ENCODE measurements at regions not wholly inside any gene's neighbourhood (a gene's known extent, or its start where the extent isn't known, plus 50 kb on each side); places are given as distances from the start of the nearest gene placed in this dataset.

- DNase-seq = no peak
These were observed 261.7 kb upstream of the IRX3 start for GRCh38 chr16:54548281-54548680.

- DNase-seq = no peak
These were observed 260.5 kb upstream of the IRX3 start for GRCh38 chr16:54547052-54547451.

GRCh38 chr16:54546521-54546920, 259.9 kb upstream of the IRX3 start:
- DNase-seq = no peak

- no peak for DNase-seq
These were observed 259.4 kb upstream of the IRX3 start for GRCh38 chr16:54545854-54546511.

GRCh38 chr16:54544553-54545180, 258.1 kb upstream of the IRX3 start:
- DNase-seq = no peak

GRCh38 chr16:54542805-54543505, 256.4 kb upstream of the IRX3 start:
- no peak for DNase-seq

GRCh38 chr16:54540525-54541180, 254.1 kb upstream of the IRX3 start:
- no peak for DNase-seq

GRCh38 chr16:54538276-54538675, 251.7 kb upstream of the IRX3 start:
- DNase-seq = no peak

- DNase-seq = no peak
These were observed 247.4 kb upstream of the IRX3 start for GRCh38 chr16:54533856-54534490.

GRCh38 chr16:54526916-54527315, 240.3 kb upstream of the IRX3 start:
- DNase-seq = no peak

GRCh38 chr16:54526087-54526486, 239.5 kb upstream of the IRX3 start:
- no peak for DNase-seq

GRCh38 chr16:54525104-54525503, 238.5 kb upstream of the IRX3 start:
- DNase-seq = no peak

- DNase-seq = no peak
These were observed 236.0 kb upstream of the IRX3 start for GRCh38 chr16:54522584-54522983.

- no peak for DNase-seq
These were observed 234.7 kb upstream of the IRX3 start for GRCh38 chr16:54521327-54521726.

- no peak for DNase-seq
These were observed 232.6 kb upstream of the IRX3 start for GRCh38 chr16:54519161-54519695.

- DNase-seq = no peak
These were observed 230.6 kb upstream of the IRX3 start for GRCh38 chr16:54517181-54517580.

GRCh38 chr16:54512467-54512995, 225.9 kb upstream of the IRX3 start:
- no peak for DNase-seq

GRCh38 chr16:54511222-54511731, 224.7 kb upstream of the IRX3 start:
- no peak for DNase-seq

- no peak for DNase-seq
These were observed 224.2 kb upstream of the IRX3 start for GRCh38 chr16:54510685-54511221.

- no peak for DNase-seq
These were observed 222.9 kb upstream of the IRX3 start for GRCh38 chr16:54509456-54509855.

- no peak for DNase-seq
These were observed 221.8 kb upstream of the IRX3 start for GRCh38 chr16:54508351-54508750.

Measured in stimulated activated CD4-positive, alpha-beta T cell treated with anti-CD3 and anti-CD28 coated beads, Interleukin-15, amount 100 ng/mL, for 24 hours (primary cell).